Neural progenitor cell (in vitro differentiated cells): ENCODE measurements at regions not wholly inside any gene's neighbourhood (a gene's known extent, or its start where the extent isn't known, plus 50 kb on each side); places are given as distances from the start of the nearest gene placed in this dataset.

Source experiments
- DNase-seq: peaks from one replicate; pipeline ENCODE4 v3.0.0-alpha.2; 2016; ENCODE audit warnings: low spot score
- H2AFZ ChIP-seq: fragments of 200-600 bp; sonication (generic); replicated peaks from 2 replicates; pipeline ENCODE4 v1.6.1; 2016; ENCODE audit warnings: antibody characterized with exemption
- H3F3A ChIP-seq: fragments of 200-600 bp; sonication (generic); 2 replicates; pipeline ENCODE4 v1.6.1; 2016; ENCODE audit warnings: antibody characterized with exemption, low read depth
- H3K27ac ChIP-seq: fragments of 200-600 bp; sonication (generic); 2 replicates; pipeline ENCODE4 v1.5.1; 2016; ENCODE audit warnings: mild to moderate bottlenecking
- H3K27me3 ChIP-seq: fragments of 200-600 bp; sonication (generic); 2 replicates; pipeline ENCODE4 v1.6.1; 2016; ENCODE audit warnings: mild to moderate bottlenecking, moderate library complexity
- H3K36me3 ChIP-seq: fragments of 200-600 bp; sonication (generic); 2 replicates; pipeline ENCODE4 v1.5.1; 2016
- H3K4me1 ChIP-seq: fragments of 200-600 bp; sonication (generic); 2 replicates; pipeline ENCODE4 v1.6.1; 2016; ENCODE audit warnings: mixed run types
- H3K4me2 ChIP-seq: fragments of 200-600 bp; sonication (generic); 2 replicates; pipeline ENCODE4 v1.6.1; 2016
- H3K4me3 ChIP-seq: fragments of 200-600 bp; sonication (generic); 2 replicates; pipeline ENCODE4 v1.5.1; 2016
- H3K79me2 ChIP-seq: fragments of 200-600 bp; sonication (generic); 2 replicates; pipeline ENCODE4 v1.6.1; 2016; ENCODE audit warnings: low read depth
- H3K9ac ChIP-seq: fragments of 200-600 bp; sonication (generic); 2 replicates; pipeline ENCODE4 v1.6.1; 2016
- H3K9me3 ChIP-seq: fragments of 200-600 bp; sonication (generic); 2 replicates; pipeline ENCODE4 v1.5.1; 2016; ENCODE audit warnings: low read depth
- H4K20me1 ChIP-seq: fragments of 200-600 bp; sonication (generic); 2 replicates; pipeline ENCODE4 v1.6.1; 2016; ENCODE audit warnings: low read depth
- H3K27ac Mint-ChIP-seq: 3 replicates; pipeline ENCODE4 v1.8.0; 2021; ENCODE audit warnings: mixed read lengths
- H3K27me3 Mint-ChIP-seq: 2 replicates; pipeline ENCODE4 v1.8.0; 2022; ENCODE audit warnings: low read depth, mild to moderate bottlenecking, inconsistent platforms, moderate library complexity, mixed read lengths; ENCODE audit not compliant: insufficient read depth
- H3K36me3 Mint-ChIP-seq: 3 replicates; pipeline ENCODE4 v1.8.0; 2021; ENCODE audit warnings: mixed read lengths
- H3K4me1 Mint-ChIP-seq: 3 replicates; pipeline ENCODE4 v1.8.0; 2021; ENCODE audit warnings: mixed read lengths
- H3K4me3 Mint-ChIP-seq: 3 replicates; pipeline ENCODE4 v1.8.0; 2021; ENCODE audit warnings: mild to moderate bottlenecking, moderate library complexity, mixed read lengths
- H3K9me3 Mint-ChIP-seq: 3 replicates; pipeline ENCODE4 v1.8.0; 2020; ENCODE audit warnings: mixed read lengths
- CTCF ChIP-seq: fragments of 200-600 bp; sonication (generic); IDR thresholded peaks from 2 replicates; pipeline ENCODE4 v1.5.1; 2017; ENCODE audit warnings: antibody characterized with exemption, mild to moderate bottlenecking
- EZH2 ChIP-seq: fragments of 200-600 bp; sonication (generic); IDR thresholded peaks from 2 replicates; pipeline ENCODE4 v1.6.1; 2017; ENCODE audit warnings: antibody characterized with exemption, mild to moderate bottlenecking, moderate library complexity
- EZH2phosphoT487 ChIP-seq: fragments of 200-600 bp; sonication (generic); IDR thresholded peaks from 2 replicates; pipeline ENCODE4 v1.6.1; 2017; ENCODE audit warnings: antibody characterized with exemption

- Mint-ChIP-seq H3K4me3 (no peak overlapping the region), H3K36me3 (no peaks in the 10 kb centered on the region), H3K9me3 (no peaks in the 10 kb centered on the region), H3K4me1 (peaks cover 12% of the 10 kb centered on the region), H3K27me3 (no peaks in the 10 kb centered on the region), H3K27ac (no peak overlapping the region)
- Histone ChIP-seq H4K20me1 (no peaks in the 10 kb centered on the region), H3K27me3 (no peaks in the 10 kb centered on the region), H3K4me2 (no peak overlapping the region), H3K79me2 (no peaks in the 10 kb centered on the region), H3K9ac (no peak overlapping the region), H3K9me3 (no peaks in the 10 kb centered on the region), H3K4me3 (no peak overlapping the region), H3K4me1 (peaks cover 5% of the 10 kb centered on the region), H3K27ac (no peak overlapping the region), H3F3A (no peaks in the 10 kb centered on the region), H2AFZ (no peak overlapping the region), H3K36me3 (no peaks in the 10 kb centered on the region)
- no peak for TF ChIP-seq EZH2phosphoT487
- no peak for TF ChIP-seq CTCF
- TF ChIP-seq EZH2, result no peak
- DNase-seq, result no peak
Observed at GRCh38 chr2:48072583-48072982, 166.3 kb upstream of the FBXO11 start.

GRCh38 chr2:48075631-48076030, 169.3 kb upstream of the FBXO11 start:
- H3K36me3 ChIP-seq, result no peaks in the 10 kb centered on the region
- H3K4me3 ChIP-seq, result no peak overlapping the region
- Mint-ChIP-seq H3K4me1 (peaks cover 5% of the 10 kb centered on the region), H3K36me3 (no peaks in the 10 kb centered on the region), H3K27ac (no peak overlapping the region), H3K4me3 (no peak overlapping the region), H3K9me3 (no peaks in the 10 kb centered on the region), H3K27me3 (peaks cover 2% of the 10 kb centered on the region)
- no peak overlapping the region for H3K27ac ChIP-seq
- no peaks in the 10 kb centered on the region for H3F3A ChIP-seq
- H3K79me2 ChIP-seq, result no peaks in the 10 kb centered on the region
- no peak overlapping the region for H3K9ac ChIP-seq
- no peak overlapping the region for H2AFZ ChIP-seq
- no peak overlapping the region for H3K4me2 ChIP-seq
- no peak for DNase-seq
- TF ChIP-seq EZH2phosphoT487, result no peak
- TF ChIP-seq EZH2, result no peak
- no peak for TF ChIP-seq CTCF
- peaks cover 5% of the 10 kb centered on the region for H3K4me1 ChIP-seq
- H3K27me3 ChIP-seq, result no peaks in the 10 kb centered on the region
- no peaks in the 10 kb centered on the region for H3K9me3 ChIP-seq
- H4K20me1 ChIP-seq, result no peaks in the 10 kb centered on the region

- no peaks in the 10 kb centered on the region for H4K20me1 ChIP-seq
- no peaks in the 10 kb centered on the region for H3K9me3 Mint-ChIP-seq
- H3K27ac Mint-ChIP-seq, result no peak overlapping the region
- H3K27me3 Mint-ChIP-seq, result peaks cover 4% of the 10 kb centered on the region
- no peaks in the 10 kb centered on the region for H3K79me2 ChIP-seq
- no peak overlapping the region for H3K4me3 ChIP-seq
- H3K9me3 ChIP-seq, result no peaks in the 10 kb centered on the region
- H3K4me1 ChIP-seq, result no peaks in the 10 kb centered on the region
- no peaks in the 10 kb centered on the region for H3K4me1 Mint-ChIP-seq
- no peak for TF ChIP-seq EZH2phosphoT487
- TF ChIP-seq CTCF, result no peak
- TF ChIP-seq EZH2, result no peak
- H2AFZ ChIP-seq, result peak overlapping the region; percentile 57
- no peaks in the 10 kb centered on the region for H3F3A ChIP-seq
- no peak for DNase-seq
- no peak overlapping the region for H3K4me3 Mint-ChIP-seq
- no peak overlapping the region for H3K9ac ChIP-seq
- H3K27me3 ChIP-seq, result no peaks in the 10 kb centered on the region
- no peaks in the 10 kb centered on the region for H3K36me3 Mint-ChIP-seq
- no peaks in the 10 kb centered on the region for H3K36me3 ChIP-seq
- H3K4me2 ChIP-seq, result no peak overlapping the region
- H3K27ac ChIP-seq, result no peak overlapping the region
Observed at GRCh38 chr2:48080534-48081316, 174.4 kb upstream of the FBXO11 start.
